Testis (tissue), 2 donors: ENCODE measurements at regions not wholly inside any gene's neighbourhood (a gene's known extent, or its start where the extent isn't known, plus 50 kb on each side); places are given as distances from the start of the nearest gene placed in this dataset.

Experiments used
- CTCF ChIP-seq, 3 experiments: fragments of 450-650 bp in 2 of 3; fragments of 200-600 bp in 1 of 3; sonication (generic) in 1 of 3; IDR thresholded peaks; one replicate each; pipeline ENCODE4 v1.5.1; 2016 to 2019; ENCODE audit warnings: antibody characterized with exemption in 3 of 3, mild to moderate bottlenecking in 2 of 3, moderate library complexity in 1 of 3
- POLR2A ChIP-seq: fragments of 450-650 bp; IDR thresholded peaks from one replicate; pipeline ENCODE4 v1.6.1; 2017; ENCODE audit warnings: antibody characterized with exemption, mild to moderate bottlenecking, moderate library complexity

- TF ChIP-seq POLR2A (no peak), CTCF (IDR thresholded peaks at IDR 0.05) (no peak)
Observed at GRCh38 chr5:90093751-90094485, 315.6 kb downstream of the CETN3 start.
